ENCODE measurements at regions not wholly inside any gene's neighbourhood (a gene's known extent, or its start where the extent isn't known, plus 50 kb on each side); places are given as distances from the start of the nearest gene placed in this dataset.

DNA sequence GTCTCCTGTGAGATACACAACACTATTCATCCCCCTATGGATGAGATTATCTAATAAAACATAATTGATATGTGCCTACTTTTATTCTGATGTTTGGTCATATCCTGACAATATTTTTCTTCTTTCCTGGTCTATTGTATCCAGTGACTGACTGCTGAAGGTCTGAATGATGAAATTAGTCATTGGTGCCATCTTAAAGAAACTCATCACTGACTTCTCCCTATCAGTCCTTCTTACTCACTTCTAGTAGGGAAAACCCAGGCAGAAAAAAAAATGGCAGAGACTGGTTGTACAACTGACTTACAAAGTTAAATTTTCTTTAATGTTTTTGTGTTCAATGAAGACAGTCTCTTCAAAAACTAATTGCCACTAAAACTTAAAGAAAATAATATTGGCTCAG, 377.4 kb downstream of the HTR7 start:
- TF ChIP-seq, protein P1, sequence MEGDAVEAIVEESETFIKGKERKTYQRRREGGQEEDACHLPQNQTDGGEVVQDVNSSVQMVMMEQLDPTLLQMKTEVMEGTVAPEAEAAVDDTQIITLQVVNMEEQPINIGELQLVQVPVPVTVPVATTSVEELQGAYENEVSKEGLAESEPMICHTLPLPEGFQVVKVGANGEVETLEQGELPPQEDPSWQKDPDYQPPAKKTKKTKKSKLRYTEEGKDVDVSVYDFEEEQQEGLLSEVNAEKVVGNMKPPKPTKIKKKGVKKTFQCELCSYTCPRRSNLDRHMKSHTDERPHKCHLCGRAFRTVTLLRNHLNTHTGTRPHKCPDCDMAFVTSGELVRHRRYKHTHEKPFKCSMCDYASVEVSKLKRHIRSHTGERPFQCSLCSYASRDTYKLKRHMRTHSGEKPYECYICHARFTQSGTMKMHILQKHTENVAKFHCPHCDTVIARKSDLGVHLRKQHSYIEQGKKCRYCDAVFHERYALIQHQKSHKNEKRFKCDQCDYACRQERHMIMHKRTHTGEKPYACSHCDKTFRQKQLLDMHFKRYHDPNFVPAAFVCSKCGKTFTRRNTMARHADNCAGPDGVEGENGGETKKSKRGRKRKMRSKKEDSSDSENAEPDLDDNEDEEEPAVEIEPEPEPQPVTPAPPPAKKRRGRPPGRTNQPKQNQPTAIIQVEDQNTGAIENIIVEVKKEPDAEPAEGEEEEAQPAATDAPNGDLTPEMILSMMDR (IDR thresholded peaks at IDR 0.05; ENCODE audit: insufficient read depth, low read length, poor library complexity, severe bottlenecking): no peak
- no peak for TF ChIP-seq EZH2phosphoT487 (conservative IDR thresholded peaks at IDR 0.05; ENCODE audit: low read length)

All from SU-DHL-6 (cell line).